Activated naive CD4-positive, alpha-beta T cell treated with anti-CD3 and anti-CD28 coated beads, Interleukin-2, amount 50 U/mL, for 72 hours (primary cell): ENCODE measurements at regions not wholly inside any gene's neighbourhood (a gene's known extent, or its start where the extent isn't known, plus 50 kb on each side); places are given as distances from the start of the nearest gene placed in this dataset.

ENCODE experiments used
- ATAC-seq, 2 donors: fragments of 150-1000 bp; cut with Tn5 transposase; 2 replicates each; pipeline ENCODE4 v1.10.0; 2021; ENCODE audit warnings: mild to moderate bottlenecking in 2 of 2, moderate library complexity in 2 of 2
- DNase-seq, 2 donors: peaks; one replicate each; pipeline ENCODE4 v3.0.0; 2021 to 2022; ENCODE audit warnings: low spot score in 2 of 2
- H3K27ac Mint-ChIP-seq, 2 donors: one replicate each; pipeline ENCODE4 v1.8.0; 2022; ENCODE audit warnings: mild to moderate bottlenecking in 2 of 2, mixed read lengths in 2 of 2
- H3K36me3 Mint-ChIP-seq, 2 donors: one replicate each; pipeline ENCODE4 v1.8.0; 2022; ENCODE audit warnings: mixed read lengths in 2 of 2
- H3K9me3 Mint-ChIP-seq, 2 donors: one replicate each; pipeline ENCODE4 v1.8.0; 2022; ENCODE audit warnings: mixed read lengths in 2 of 2

DNA sequence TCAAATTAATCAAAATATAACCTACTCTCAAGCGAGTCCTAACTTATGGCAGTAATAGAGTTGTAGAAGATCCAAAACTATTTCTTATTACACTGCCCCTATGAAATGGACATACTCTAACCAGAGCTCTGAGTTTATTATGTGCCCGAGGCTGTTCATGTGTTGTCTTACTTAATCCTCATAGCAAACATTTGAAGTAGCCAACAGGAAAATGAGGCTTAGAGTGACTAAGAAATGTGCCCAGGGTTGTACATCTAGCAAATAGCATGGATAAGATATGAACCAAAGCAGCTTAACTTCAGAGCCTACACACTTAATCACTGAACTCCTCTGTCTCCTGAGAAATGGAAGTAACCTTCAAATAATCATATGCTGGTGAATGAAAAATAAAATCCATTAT, 1551.7 kb downstream of the MAT2B start:
- Mint-ChIP-seq H3K36me3 (no peaks in the 10 kb centered on the region), H3K9me3 (peaks cover 7 to 14% of the 10 kb centered on the region in 2 donors), H3K27ac (no peak overlapping the region)
- ATAC-seq: no peak
- DNase-seq: no peak

DNA sequence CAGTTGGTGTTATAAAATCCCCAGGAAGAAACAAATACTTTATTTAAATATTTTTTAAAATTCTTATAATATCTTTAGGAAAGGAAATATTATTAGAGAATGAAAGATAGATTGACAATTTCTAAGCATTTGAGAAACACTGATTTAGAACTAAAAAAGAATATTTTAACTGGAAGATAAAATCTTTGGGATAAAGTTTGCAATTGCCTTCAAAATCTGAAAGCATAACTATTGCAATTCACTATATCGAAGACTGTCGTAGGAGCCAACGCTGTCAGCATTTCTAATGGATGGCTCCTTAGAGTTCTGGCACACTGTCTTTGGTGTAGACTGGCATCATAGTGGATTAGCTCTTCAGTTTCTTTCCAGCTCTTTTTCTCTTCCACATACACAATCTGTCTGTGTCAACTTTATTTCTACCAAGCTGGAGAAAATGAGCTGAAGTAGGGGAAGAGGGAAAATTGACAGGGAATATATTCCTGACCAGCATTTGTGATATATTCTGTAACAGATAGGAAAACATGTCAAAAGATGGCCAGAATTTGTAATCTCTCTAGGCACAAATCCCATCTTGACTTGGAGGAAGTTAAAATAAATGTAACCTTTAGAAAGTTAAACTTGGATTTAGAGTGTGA, 1561.4 kb downstream of the MAT2B start:
- no peak for DNase-seq
- Mint-ChIP-seq H3K27ac (no peak overlapping the region), H3K36me3 (no peaks in the 10 kb centered on the region), H3K9me3 (peaks cover 30% of the 10 kb centered on the region in 2 donors)
- no peak for ATAC-seq

DNA sequence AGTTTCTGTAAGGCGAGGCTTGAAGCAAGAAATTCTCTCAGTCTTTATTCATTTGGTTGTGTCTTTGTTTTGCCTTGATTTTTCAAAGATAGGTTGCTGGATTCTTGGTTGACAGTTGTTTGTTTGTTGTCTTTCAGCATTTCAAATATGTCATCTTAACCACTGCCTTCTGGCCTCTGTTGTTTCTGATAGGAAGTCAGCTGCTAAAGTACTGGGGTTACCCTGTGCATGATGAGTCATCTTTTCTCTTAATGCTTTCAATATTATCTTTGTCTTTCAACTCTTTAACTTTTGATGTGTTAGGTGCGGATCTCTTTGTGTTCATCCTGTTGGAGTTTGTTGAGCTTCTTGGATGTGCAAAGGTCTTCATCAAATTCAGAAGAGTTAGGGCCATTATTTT, 1571.3 kb downstream of the MAT2B start:
- DNase-seq: no peak
- no peak for ATAC-seq
- no peak overlapping the region for H3K27ac Mint-ChIP-seq
- peaks cover 17 to 39% of the 10 kb centered on the region in 2 donors for H3K9me3 Mint-ChIP-seq
- H3K36me3 Mint-ChIP-seq: peaks cover 0 to 8% of the 10 kb centered on the region in 2 donors

- H3K27ac Mint-ChIP-seq: no peak overlapping the region
- no peak for DNase-seq
- no peaks in the 10 kb centered on the region for H3K36me3 Mint-ChIP-seq
- H3K9me3 Mint-ChIP-seq: peaks cover 5 to 19% of the 10 kb centered on the region in 2 donors
- no peak for ATAC-seq
Measured at GRCh38 chr5:165079389-165079788, 1574.0 kb downstream of the MAT2B start.

- DNase-seq (no peak), ATAC-seq (no peak)
- H3K9me3 Mint-ChIP-seq: peaks cover 0 to 8% of the 10 kb centered on the region in 2 donors
- no peak overlapping the region for H3K27ac Mint-ChIP-seq
- H3K36me3 Mint-ChIP-seq: no peaks in the 10 kb centered on the region
Measured at GRCh38 chr5:165083394-165083793, 1578.0 kb downstream of the MAT2B start.

DNA sequence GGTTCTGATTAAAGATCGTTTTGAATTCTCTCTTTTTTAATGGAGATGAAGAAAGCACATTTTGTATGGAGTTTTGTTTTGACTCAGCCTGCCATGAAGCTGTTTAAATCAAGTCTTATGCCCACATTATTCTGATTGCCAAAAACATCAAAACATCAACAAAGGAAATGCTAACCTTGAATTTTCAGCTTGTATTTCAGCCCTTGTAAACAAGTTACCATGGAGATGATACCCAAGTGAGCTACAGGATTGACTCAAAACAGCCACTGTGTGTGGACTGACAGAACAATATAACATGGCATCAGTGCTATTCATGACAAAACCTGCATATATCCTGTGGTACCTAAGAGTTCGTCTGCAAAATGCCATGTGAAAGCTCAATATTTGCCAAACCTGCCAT, 1581.0 kb downstream of the MAT2B start:
- Mint-ChIP-seq H3K36me3 (no peaks in the 10 kb centered on the region), H3K9me3 (peaks cover 0 to 3% of the 10 kb centered on the region in 2 donors), H3K27ac (no peak overlapping the region)
- no peak for ATAC-seq
- no peak for DNase-seq

DNA sequence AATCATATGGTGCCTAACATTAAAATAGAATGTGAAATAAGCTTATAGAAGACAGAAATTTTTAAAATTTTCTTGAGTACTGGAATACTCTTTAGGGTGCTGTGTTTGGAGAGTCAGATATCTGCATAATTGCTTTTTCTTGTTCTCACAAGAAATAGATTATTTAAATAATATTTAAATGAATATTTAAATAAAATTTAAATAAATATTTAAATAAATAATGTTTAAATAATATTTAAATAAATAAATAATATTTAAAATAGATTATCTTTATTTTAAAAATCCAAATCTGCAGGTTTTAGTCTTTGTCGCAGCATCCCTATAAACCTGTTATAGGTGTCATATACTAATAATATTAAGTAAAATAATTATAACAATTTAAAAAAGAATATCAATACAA, 1589.4 kb downstream of the MAT2B start:
- no peaks in the 10 kb centered on the region for H3K36me3 Mint-ChIP-seq
- no peak overlapping the region for H3K27ac Mint-ChIP-seq
- ATAC-seq (no peak), DNase-seq (no peak)
- H3K9me3 Mint-ChIP-seq: peaks cover 5 to 9% of the 10 kb centered on the region in 2 donors

DNA sequence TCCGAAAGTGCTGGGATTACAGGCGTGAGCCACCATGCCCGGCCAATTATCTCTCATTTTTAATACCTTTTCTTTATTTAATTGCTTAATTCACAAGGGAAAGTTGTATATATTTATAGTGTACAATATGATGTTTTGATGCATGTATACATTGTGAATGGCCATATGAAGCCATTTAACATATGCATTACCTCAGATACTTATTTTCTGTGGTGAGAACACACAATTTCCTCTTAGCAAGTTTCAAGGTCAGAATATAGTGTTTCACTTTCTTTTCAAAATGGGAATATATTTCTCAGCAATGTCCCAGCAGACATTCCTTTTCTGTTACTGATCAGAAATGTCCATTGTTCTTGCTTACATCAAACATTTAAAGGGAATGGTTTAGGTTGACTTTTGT, 1596.3 kb downstream of the MAT2B start:
- peaks cover 13 to 20% of the 10 kb centered on the region in 2 donors for H3K9me3 Mint-ChIP-seq
- DNase-seq (no peak), ATAC-seq (no peak)
- H3K27ac Mint-ChIP-seq: no peak overlapping the region
- H3K36me3 Mint-ChIP-seq: peaks cover 7 to 9% of the 10 kb centered on the region in 2 donors

DNA sequence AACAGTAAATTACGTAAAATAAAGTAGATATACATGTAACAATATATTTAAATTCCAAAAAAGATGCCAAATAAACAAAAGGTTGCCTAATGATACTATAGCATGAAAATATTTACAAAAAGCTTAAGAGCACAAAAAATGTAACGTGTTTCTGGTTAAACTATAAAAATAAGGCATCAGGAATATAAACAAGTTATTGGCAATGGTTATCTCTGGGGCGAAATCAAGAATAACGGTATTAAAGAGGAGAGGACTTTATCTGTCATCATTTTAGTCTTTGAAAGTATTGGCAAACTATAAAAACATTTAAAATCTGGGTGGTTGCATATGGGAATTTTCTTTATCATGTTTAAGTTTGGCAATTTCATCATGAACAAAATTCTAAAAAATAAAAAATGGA, 1599.2 kb downstream of the MAT2B start:
- ATAC-seq: no peak
- Mint-ChIP-seq H3K27ac (no peak overlapping the region), H3K36me3 (peaks cover 7 to 9% of the 10 kb centered on the region in 2 donors), H3K9me3 (peaks cover 12 to 19% of the 10 kb centered on the region in 2 donors)
- DNase-seq: no peak

GRCh38 chr5:165108809-165109208, 1603.4 kb downstream of the MAT2B start:
- H3K27ac Mint-ChIP-seq: no peak overlapping the region
- ATAC-seq: no peak
- peaks cover 7 to 11% of the 10 kb centered on the region in 2 donors for H3K9me3 Mint-ChIP-seq
- no peaks in the 10 kb centered on the region for H3K36me3 Mint-ChIP-seq
- no peak for DNase-seq

- no peak for ATAC-seq
- peaks cover 8 to 10% of the 10 kb centered on the region in 2 donors for H3K9me3 Mint-ChIP-seq
- no peak for DNase-seq
- H3K36me3 Mint-ChIP-seq: no peaks in the 10 kb centered on the region
- H3K27ac Mint-ChIP-seq: no peak overlapping the region
Measured at GRCh38 chr5:165119175-165119574, 1613.8 kb downstream of the MAT2B start.

- no peak for ATAC-seq
- Mint-ChIP-seq H3K27ac (no peak overlapping the region), H3K9me3 (peaks cover 16 to 19% of the 10 kb centered on the region in 2 donors), H3K36me3 (no peaks in the 10 kb centered on the region)
- DNase-seq: no peak
Measured at GRCh38 chr5:165126598-165126997, 1621.2 kb downstream of the MAT2B start.

DNA sequence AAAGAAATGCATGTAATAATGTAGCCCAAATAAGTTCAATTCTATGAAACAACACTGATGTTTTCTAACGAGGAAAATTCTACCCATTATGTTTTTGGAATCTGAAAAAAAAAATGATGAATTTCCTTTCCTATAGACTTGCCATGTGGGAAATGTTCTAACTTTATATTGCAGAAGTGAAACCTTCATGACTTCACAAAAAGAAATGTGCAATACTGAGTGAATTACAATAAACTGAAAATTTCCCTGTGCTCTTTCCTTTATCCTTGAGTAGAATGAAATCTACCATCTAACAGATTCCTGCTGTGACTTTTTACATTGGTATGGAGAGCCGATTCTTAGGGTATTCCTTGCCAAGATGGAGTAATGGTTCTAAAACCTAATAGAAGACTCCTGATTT, 1622.5 kb downstream of the MAT2B start:
- DNase-seq (no peak), ATAC-seq (no peak)
- no peaks in the 10 kb centered on the region for H3K36me3 Mint-ChIP-seq
- no peak overlapping the region for H3K27ac Mint-ChIP-seq
- peaks cover 21 to 22% of the 10 kb centered on the region in 2 donors for H3K9me3 Mint-ChIP-seq

GRCh38 chr5:165130656-165131055, 1625.2 kb downstream of the MAT2B start:
- ATAC-seq: no peak
- no peaks in the 10 kb centered on the region for H3K36me3 Mint-ChIP-seq
- peaks cover 16% of the 10 kb centered on the region in 2 donors for H3K9me3 Mint-ChIP-seq
- no peak overlapping the region for H3K27ac Mint-ChIP-seq
- DNase-seq: no peak

- peaks cover 12% of the 10 kb centered on the region in 2 donors for H3K9me3 Mint-ChIP-seq
- no peak for DNase-seq
- no peak overlapping the region for H3K27ac Mint-ChIP-seq
- ATAC-seq: no peak
- H3K36me3 Mint-ChIP-seq: no peaks in the 10 kb centered on the region
Measured at GRCh38 chr5:165134155-165134554, 1628.7 kb downstream of the MAT2B start.

GRCh38 chr5:165135565-165135964, 1630.1 kb downstream of the MAT2B start:
- H3K9me3 Mint-ChIP-seq: peaks cover 5% of the 10 kb centered on the region in 2 donors
- H3K27ac Mint-ChIP-seq: no peak overlapping the region
- no peaks in the 10 kb centered on the region for H3K36me3 Mint-ChIP-seq
- DNase-seq (no peak), ATAC-seq (no peak)

GRCh38 chr5:165137701-165138100, 1632.3 kb downstream of the MAT2B start:
- H3K36me3 Mint-ChIP-seq: no peaks in the 10 kb centered on the region
- DNase-seq: no peak
- H3K9me3 Mint-ChIP-seq: peaks cover 2% of the 10 kb centered on the region in 2 donors
- H3K27ac Mint-ChIP-seq: no peak overlapping the region
- ATAC-seq: no peak

- no peak for ATAC-seq
- no peaks in the 10 kb centered on the region for H3K9me3 Mint-ChIP-seq
- DNase-seq: no peak
- H3K27ac Mint-ChIP-seq: no peak overlapping the region
- no peaks in the 10 kb centered on the region for H3K36me3 Mint-ChIP-seq
Measured at GRCh38 chr5:165138236-165138635, 1632.8 kb downstream of the MAT2B start.
